ENCODE measurements at regions not wholly inside any gene's neighbourhood (a gene's known extent, or its start where the extent isn't known, plus 50 kb on each side); places are given as distances from the start of the nearest gene placed in this dataset.

DNA sequence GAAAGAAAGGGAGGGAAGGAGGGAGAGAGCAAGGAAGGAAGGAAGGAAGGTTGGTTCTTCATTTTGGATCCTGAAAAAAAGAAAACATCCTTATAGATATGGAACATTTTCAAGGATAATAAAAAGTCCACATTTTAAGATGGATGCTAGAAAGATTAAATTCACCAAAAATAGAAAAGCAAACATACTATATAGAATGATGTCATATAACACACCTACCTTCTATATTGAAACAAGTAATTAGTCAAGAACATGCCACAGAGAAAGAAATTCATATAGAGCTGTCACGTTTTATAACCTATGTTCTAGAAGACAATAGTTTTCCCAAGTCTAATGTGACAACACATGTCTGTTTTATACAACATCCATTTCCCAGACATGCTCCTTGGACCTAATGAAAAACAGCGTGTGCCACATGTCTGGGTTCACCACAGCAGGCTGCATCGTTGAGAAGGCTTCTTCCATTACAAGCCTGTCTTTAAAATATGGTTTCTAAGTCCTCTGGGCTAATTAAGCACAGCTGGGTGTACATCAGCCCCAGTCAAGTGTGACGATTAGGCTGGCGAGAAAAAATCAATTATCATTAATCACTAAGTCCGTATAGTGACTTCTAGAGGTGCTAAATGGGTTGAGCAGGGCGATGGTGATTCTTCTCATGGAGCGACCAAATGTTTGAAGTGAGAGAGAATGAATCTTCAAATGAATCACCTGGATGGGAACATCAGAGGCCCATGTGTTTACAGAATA, 301.8 kb downstream of the TLE1 start:
- POLR2A ChIA-PET: no interaction called here
- ATAC-seq (no peak), FAIRE-seq (no peak), DNase-seq (ENCODE audit: low read depth, low spot score) (no peak)
- intact Hi-C loops (cut with micrococcal nuclease; ENCODE audit: unreplicated experiment): no loop called here
- H3K36me3 ChIP-seq (ENCODE audit: control insufficient read depth in 2 of 2, insufficient read depth in 2 of 2, low read length in 1 of 2): no peaks in the 10 kb centered on the region
- no peak overlapping the region for H3K27ac ChIP-seq (ENCODE audit: control insufficient read depth, insufficient read depth)
- no peaks in the 10 kb centered on the region for H3K9me3 ChIP-seq (replicated peaks; ENCODE audit: control insufficient read depth, insufficient read depth, low read length)
- WGBS (ENCODE audit: insufficient coverage, insufficient replicate concordance, low lambda C conversion rate, missing lambda C conversion rate): 17% methylated on average over 8 of the region's 8 CpGs
- in situ Hi-C loops (cut with MboI): no loop called here
- BruUV-seq (replicated peaks): no TSS peak
- RAD21 ChIA-PET (ENCODE audit: unreplicated experiment): no interaction called here
- H3K4me3 ChIP-seq: no peak overlapping the region
- SMC1A ChIA-PET (ENCODE audit: uncharacterized antibody, unreplicated experiment): no interaction called here
- no peak overlapping the region for H3K9ac ChIP-seq (ENCODE audit: control insufficient read depth, insufficient read depth, low read length)
- TF ChIP-seq FOXM1 (IDR thresholded peaks at IDR 0.05; ENCODE audit: low read depth, low read length) (no peak), BHLHE40 (IDR thresholded peaks at IDR 0.05; ENCODE audit: borderline replicate concordance in 1 of 2, low read depth in 2 of 2, low read length in 1 of 2) (no peak), CREB1 (IDR thresholded peaks at IDR 0.05; ENCODE audit: low read depth) (no peak), PAX5 (IDR thresholded peaks at IDR 0.05; ENCODE audit: borderline replicate concordance, low read depth, low read length) (no peak)
- TF ChIP-seq, protein P1, sequence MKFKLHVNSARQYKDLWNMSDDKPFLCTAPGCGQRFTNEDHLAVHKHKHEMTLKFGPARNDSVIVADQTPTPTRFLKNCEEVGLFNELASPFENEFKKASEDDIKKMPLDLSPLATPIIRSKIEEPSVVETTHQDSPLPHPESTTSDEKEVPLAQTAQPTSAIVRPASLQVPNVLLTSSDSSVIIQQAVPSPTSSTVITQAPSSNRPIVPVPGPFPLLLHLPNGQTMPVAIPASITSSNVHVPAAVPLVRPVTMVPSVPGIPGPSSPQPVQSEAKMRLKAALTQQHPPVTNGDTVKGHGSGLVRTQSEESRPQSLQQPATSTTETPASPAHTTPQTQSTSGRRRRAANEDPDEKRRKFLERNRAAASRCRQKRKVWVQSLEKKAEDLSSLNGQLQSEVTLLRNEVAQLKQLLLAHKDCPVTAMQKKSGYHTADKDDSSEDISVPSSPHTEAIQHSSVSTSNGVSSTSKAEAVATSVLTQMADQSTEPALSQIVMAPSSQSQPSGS (IDR thresholded peaks at IDR 0.05; ENCODE audit: low read length): no peak
- TF ChIP-seq, protein P2, sequence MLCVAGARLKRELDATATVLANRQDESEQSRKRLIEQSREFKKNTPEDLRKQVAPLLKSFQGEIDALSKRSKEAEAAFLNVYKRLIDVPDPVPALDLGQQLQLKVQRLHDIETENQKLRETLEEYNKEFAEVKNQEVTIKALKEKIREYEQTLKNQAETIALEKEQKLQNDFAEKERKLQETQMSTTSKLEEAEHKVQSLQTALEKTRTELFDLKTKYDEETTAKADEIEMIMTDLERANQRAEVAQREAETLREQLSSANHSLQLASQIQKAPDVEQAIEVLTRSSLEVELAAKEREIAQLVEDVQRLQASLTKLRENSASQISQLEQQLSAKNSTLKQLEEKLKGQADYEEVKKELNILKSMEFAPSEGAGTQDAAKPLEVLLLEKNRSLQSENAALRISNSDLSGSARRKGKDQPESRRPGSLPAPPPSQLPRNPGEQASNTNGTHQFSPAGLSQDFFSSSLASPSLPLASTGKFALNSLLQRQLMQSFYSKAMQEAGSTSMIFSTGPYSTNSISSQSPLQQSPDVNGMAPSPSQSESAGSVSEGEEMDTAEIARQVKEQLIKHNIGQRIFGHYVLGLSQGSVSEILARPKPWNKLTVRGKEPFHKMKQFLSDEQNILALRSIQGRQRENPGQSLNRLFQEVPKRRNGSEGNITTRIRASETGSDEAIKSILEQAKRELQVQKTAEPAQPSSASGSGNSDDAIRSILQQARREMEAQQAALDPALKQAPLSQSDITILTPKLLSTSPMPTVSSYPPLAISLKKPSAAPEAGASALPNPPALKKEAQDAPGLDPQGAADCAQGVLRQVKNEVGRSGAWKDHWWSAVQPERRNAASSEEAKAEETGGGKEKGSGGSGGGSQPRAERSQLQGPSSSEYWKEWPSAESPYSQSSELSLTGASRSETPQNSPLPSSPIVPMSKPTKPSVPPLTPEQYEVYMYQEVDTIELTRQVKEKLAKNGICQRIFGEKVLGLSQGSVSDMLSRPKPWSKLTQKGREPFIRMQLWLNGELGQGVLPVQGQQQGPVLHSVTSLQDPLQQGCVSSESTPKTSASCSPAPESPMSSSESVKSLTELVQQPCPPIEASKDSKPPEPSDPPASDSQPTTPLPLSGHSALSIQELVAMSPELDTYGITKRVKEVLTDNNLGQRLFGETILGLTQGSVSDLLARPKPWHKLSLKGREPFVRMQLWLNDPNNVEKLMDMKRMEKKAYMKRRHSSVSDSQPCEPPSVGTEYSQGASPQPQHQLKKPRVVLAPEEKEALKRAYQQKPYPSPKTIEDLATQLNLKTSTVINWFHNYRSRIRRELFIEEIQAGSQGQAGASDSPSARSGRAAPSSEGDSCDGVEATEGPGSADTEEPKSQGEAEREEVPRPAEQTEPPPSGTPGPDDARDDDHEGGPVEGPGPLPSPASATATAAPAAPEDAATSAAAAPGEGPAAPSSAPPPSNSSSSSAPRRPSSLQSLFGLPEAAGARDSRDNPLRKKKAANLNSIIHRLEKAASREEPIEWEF (IDR thresholded peaks at IDR 0.05; ENCODE audit: insufficient replicate concordance, low read depth, low read length): no peak
- CTCF ChIA-PET: no interaction called here
- no peak overlapping the region for H2AFZ ChIP-seq (ENCODE audit: control insufficient read depth, low read depth, low read length)
- H4K20me1 ChIP-seq (ENCODE audit: control insufficient read depth, insufficient read depth): no peaks in the 10 kb centered on the region
- no peaks in the 10 kb centered on the region for H3K4me1 ChIP-seq (ENCODE audit: control insufficient read depth, insufficient read depth, low read length)
- no peaks in the 10 kb centered on the region for H3K79me2 ChIP-seq (ENCODE audit: control insufficient read depth, insufficient read depth, low read length)
- H3K27me3 ChIP-seq (replicated peaks in 1 of 2; ENCODE audit: control insufficient read depth in 2 of 2, insufficient read depth in 2 of 2, low read length in 1 of 2): no peaks in the 10 kb centered on the region
- H3K4me2 ChIP-seq (ENCODE audit: control insufficient read depth, insufficient read depth): no peak overlapping the region

Data from GM12878 (cell line).